Activated CD4-positive, alpha-beta T cell treated with anti-CD3 and anti-CD28 coated beads, Interleukin-2, Interleukin-6, amounts not matched to agents 100 ng/mL and 50 ng/mL, durations not matched to agents 16 hours and 8 hours (primary cell): ENCODE measurements at regions not wholly inside any gene's neighbourhood (a gene's known extent, or its start where the extent isn't known, plus 50 kb on each side); places are given as distances from the start of the nearest gene placed in this dataset.
A peak's percentile ranks its signal among the peaks of the same experiment; 100 is the strongest.
"Not testable (repeated sequence)": the region's sequence is repeated elsewhere in the genome, so short reads cannot be mapped to it uniquely, and the experiment has no call there.

Experiments used
- DNase-seq: peaks from one replicate; pipeline ENCODE4 v3.0.0-alpha.2; 2020

GRCh38 chr16:18725321-18725720, 64.8 kb downstream of the RPS15A start:
- not testable (repeated sequence) for DNase-seq

DNA sequence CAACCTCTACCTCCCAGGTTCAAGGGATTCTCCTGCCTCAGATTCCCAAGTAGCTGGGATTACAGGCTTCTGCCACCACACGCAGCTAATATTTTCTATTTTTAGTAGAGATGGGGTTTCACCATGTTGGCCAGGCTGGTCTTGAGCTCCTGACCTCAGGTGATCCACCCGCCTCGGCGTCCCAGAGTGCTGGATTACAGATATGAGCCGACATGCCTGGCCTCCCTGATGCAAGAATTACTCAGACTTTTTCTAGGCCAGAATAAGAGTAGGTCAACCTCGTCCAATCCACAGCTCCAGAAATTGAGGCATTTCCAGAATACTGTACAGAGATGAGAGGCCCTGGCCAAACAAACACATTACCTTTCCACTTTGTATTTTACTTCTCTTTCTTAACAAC, 70.2 kb downstream of the RPS15A start:
- not testable (repeated sequence) for DNase-seq

GRCh38 chr16:18712580-18712979, 77.6 kb downstream of the RPS15A start:
- peak; percentile 14 for DNase-seq

DNA sequence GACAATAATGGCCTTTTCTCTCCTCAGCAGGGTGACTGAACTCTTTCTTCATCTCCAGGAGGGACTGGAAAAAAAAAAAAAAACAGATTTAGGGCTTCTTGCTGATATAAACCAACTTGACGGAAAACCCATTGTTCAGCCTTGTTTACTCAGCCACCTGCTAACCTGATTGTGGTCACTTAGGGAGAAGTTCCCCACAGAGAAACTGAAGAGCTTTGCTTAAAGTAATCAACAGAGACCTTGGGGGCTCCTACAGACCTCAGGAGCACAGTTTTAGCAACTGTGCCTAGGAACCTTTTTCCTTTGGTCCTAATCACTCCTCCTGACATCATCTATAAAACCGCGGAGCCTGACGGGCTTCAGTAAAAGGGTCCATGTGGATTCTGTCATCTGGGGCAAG, 79.5 kb downstream of the RPS15A start:
- DNase-seq: not testable (repeated sequence)

DNA sequence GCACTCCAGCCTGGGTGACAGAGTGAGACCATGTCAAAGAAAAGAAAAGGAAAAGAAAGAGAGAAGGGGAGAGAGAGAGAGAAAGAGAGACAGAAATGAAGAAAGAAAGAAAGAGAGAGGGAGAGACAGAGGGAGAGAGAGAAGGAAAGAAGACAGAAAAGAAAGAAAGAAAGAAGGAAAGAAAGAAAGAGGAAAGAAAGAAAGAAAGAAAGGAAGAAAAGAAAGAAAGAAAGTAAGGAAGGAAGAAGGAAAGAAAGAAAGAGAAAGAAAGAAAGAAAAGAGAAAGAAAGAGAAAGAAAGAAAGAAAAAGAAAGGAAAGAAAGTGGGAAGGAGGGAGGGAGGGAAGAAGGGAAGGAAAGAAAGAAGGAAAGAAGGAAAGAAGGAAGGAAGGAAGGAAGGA, 88.9 kb downstream of the RPS15A start:
- not testable (repeated sequence) for DNase-seq

GRCh38 chr16:18696029-18696428, 94.1 kb downstream of the RPS15A start:
- DNase-seq: not testable (repeated sequence)

- DNase-seq: peak; percentile 4
Observed at GRCh38 chr16:18686079-18686968, 103.8 kb downstream of the RPS15A start.

DNA sequence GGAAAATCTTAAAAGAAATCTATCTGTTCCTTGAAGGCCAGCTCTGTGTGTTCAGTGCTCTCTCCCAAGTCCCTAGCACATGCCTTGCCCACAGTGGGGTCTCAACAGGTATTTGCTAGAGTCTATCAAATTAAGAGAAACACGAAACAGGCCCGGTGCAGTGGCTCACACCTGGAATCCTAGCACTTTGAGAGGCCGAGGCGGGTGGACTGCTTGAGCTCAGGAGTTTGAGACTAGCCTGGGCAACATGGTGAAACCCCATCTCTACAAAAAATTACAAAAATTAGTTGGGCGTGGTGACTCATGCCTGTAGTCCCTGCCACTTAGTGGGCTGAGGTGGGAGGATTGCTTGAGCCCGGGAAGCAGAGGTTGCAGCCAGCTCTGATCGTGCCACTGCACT, 83.9 kb upstream of the NOMO2 start:
- not testable (repeated sequence) for DNase-seq

GRCh38 chr16:18636928-18637327, 75.0 kb upstream of the NOMO2 start:
- DNase-seq: not testable (repeated sequence)

DNA sequence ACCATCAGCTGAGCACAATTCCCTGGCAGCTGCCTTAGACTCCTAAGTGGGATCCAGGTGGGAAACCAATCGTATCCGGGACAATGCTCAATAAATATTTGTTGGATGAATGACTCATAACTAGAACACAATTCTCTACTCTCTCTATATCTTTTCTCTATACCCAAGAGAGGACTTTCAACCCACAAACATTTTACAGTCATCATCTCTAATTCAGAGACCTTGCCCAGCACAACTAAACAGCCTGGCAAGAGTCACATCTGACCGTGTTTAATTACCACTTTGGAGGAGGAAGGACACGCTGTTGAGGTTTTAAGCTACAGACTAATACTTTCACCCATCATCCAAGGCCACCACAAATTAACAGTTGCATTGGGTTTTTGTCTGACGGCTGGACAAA, 74.3 kb upstream of the NOMO2 start:
- not testable (repeated sequence) for DNase-seq

- not testable (repeated sequence) for DNase-seq
Observed at GRCh38 chr16:18634981-18635380, 73.1 kb upstream of the NOMO2 start.

DNA sequence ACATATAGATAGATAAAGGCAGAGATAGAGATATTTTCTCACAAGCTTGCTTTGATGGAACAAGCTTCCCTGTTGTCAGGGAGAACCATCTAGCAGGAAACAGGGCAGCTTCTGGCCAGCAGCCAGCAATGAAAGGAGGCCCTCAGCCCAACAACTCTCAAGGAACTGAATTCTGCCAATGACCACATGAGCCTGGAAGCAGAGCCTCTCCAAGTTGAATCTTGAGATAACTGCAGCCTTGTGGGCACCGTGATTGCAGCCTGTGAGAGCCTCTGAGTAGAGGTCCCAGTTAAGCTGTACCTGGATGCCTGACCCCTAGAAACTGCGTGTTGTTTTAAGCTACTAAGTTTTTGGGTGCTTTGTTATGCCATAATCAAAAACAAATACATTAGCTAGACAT, 69.8 kb upstream of the NOMO2 start:
- DNase-seq: not testable (repeated sequence)

GRCh38 chr16:18616993-18617392, 55.1 kb upstream of the NOMO2 start:
- not testable (repeated sequence) for DNase-seq

GRCh38 chr16:18616137-18616755, 54.3 kb upstream of the NOMO2 start:
- not testable (repeated sequence) for DNase-seq
